Activated naive CD4-positive, alpha-beta T cell treated with anti-CD3 and anti-CD28 coated beads for 36 hours (primary cell): ENCODE measurements at regions not wholly inside any gene's neighbourhood (a gene's known extent, or its start where the extent isn't known, plus 50 kb on each side); places are given as distances from the start of the nearest gene placed in this dataset.
A peak's percentile ranks its signal among the peaks of the same experiment; 100 is the strongest.

ENCODE experiments used
- CTCF ChIA-PET: fragments of 350-600 bp; sonication (Branson Sonifier 250); formaldehyde crosslinking; loops from one replicate; lab custom pipeline; 2021; ENCODE audit warnings: antibody characterized with exemption; lab: Charles Lee
- DNase-seq: peaks from one replicate; pipeline ENCODE4 v3.0.0-alpha.2; 2020
- H3K27ac Mint-ChIP-seq: one replicate; pipeline ENCODE4 v1.8.0; 2021; ENCODE audit warnings: mild to moderate bottlenecking, mixed read lengths
- H3K27me3 Mint-ChIP-seq: one replicate; pipeline ENCODE4 v1.8.0; 2021; ENCODE audit warnings: low read depth, mixed read lengths
- H3K36me3 Mint-ChIP-seq: one replicate; pipeline ENCODE4 v1.8.0; 2021; ENCODE audit warnings: low read depth, mixed read lengths
- H3K4me1 Mint-ChIP-seq: one replicate; pipeline ENCODE4 v1.8.0; 2021; ENCODE audit warnings: low read depth, mixed read lengths
- H3K4me3 Mint-ChIP-seq: one replicate; pipeline ENCODE4 v1.8.0; 2021; ENCODE audit warnings: mild to moderate bottlenecking, moderate library complexity, mixed read lengths
- H3K9me3 Mint-ChIP-seq: one replicate; pipeline ENCODE4 v1.8.0; 2021; ENCODE audit warnings: mixed read lengths
- intact Hi-C: fragments of 100-400 bp; cut with micrococcal nuclease; formaldehyde crosslinking; loops from one replicate; pipeline ENCODE4 v1.15.1; 2023

GRCh38 chr4:128513664-128514484 is 226.3 kb upstream of the PGRMC2 start:
- Mint-ChIP-seq H3K27ac (peak overlapping the region; percentile 81), H3K27me3 (no peaks in the 10 kb centered on the region), H3K4me3 (peak overlapping the region; percentile 37), H3K36me3 (peaks cover 7% of the 10 kb centered on the region), H3K9me3 (peaks cover 3% of the 10 kb centered on the region), H3K4me1 (peaks cover 14% of the 10 kb centered on the region)
- DNase-seq = no peak
- intact Hi-C loops = loop anchor here (1.0 to 10.0 kb wide), 6 partner anchors 39 to 578 kb away; partner anchors contain the start of genes ABHD18, LARP1B, MFSD8 and PGRMC2
- CTCF ChIA-PET = interaction anchor here (0.7 to 1.9 kb wide), 2 partner anchors 10 to 60 kb away, joined by 3 to 8 read pairs; no protein-coding TSS in a partner anchor

- Mint-ChIP-seq H3K27ac (no peak overlapping the region), H3K36me3 (peaks cover 7% of the 10 kb centered on the region), H3K27me3 (no peaks in the 10 kb centered on the region), H3K9me3 (peaks cover 3% of the 10 kb centered on the region), H3K4me3 (no peak overlapping the region), H3K4me1 (peaks cover 14% of the 10 kb centered on the region)
- DNase-seq = no peak
- intact Hi-C loops = loop anchor here (5.0 to 10.0 kb wide), 3 partner anchors 448 to 579 kb away; partner anchors contain the start of genes ABHD18, LARP1B, MFSD8 and SCLT1
- CTCF ChIA-PET = no interaction called here
Observed at GRCh38 chr4:128512767-128513322, 225.2 kb upstream of the PGRMC2 start.

GRCh38 chr4:128512161-128512560 is 224.5 kb upstream of the PGRMC2 start:
- Mint-ChIP-seq H3K27ac (no peak overlapping the region), H3K36me3 (peaks cover 7% of the 10 kb centered on the region), H3K4me3 (no peak overlapping the region), H3K4me1 (peaks cover 14% of the 10 kb centered on the region), H3K27me3 (no peaks in the 10 kb centered on the region), H3K9me3 (peaks cover 3% of the 10 kb centered on the region)
- intact Hi-C loops = loop anchor here (5.0 to 10.0 kb wide), 3 partner anchors 447 to 580 kb away; partner anchors contain the start of genes ABHD18, LARP1B, MFSD8 and SCLT1
- CTCF ChIA-PET = no interaction called here
- DNase-seq = no peak

- peaks cover 7% of the 10 kb centered on the region for H3K36me3 Mint-ChIP-seq
- peaks cover 3% of the 10 kb centered on the region for H3K9me3 Mint-ChIP-seq
- no peaks in the 10 kb centered on the region for H3K27me3 Mint-ChIP-seq
- no peak overlapping the region for H3K27ac Mint-ChIP-seq
- DNase-seq = no peak
- no peak overlapping the region for H3K4me3 Mint-ChIP-seq
- peaks cover 14% of the 10 kb centered on the region for H3K4me1 Mint-ChIP-seq
- CTCF ChIA-PET = no interaction called here
- intact Hi-C loops = loop anchor here (5.0 to 10.0 kb wide), 3 partner anchors 446 to 581 kb away; partner anchors contain the start of genes ABHD18, LARP1B, MFSD8 and SCLT1
Observed at GRCh38 chr4:128510850-128511249, 223.2 kb upstream of the PGRMC2 start.

- Mint-ChIP-seq H3K36me3 (peaks cover 8% of the 10 kb centered on the region), H3K4me3 (no peak overlapping the region), H3K9me3 (peaks cover 6% of the 10 kb centered on the region), H3K27me3 (no peaks in the 10 kb centered on the region), H3K4me1 (no peaks in the 10 kb centered on the region), H3K27ac (no peak overlapping the region)
- CTCF ChIA-PET = interaction anchor here (1.0 kb wide), 1 partner anchor 14 kb away, joined by 3 read pairs; no protein-coding TSS in a partner anchor
- intact Hi-C loops = no loop called here
- DNase-seq = no peak
Observed at GRCh38 chr4:128502818-128503527, 215.4 kb upstream of the PGRMC2 start.

- no peaks in the 10 kb centered on the region for H3K27me3 Mint-ChIP-seq
- CTCF ChIA-PET = no interaction called here
- DNase-seq = no peak
- no peak overlapping the region for H3K4me3 Mint-ChIP-seq
- H3K4me1 Mint-ChIP-seq = no peaks in the 10 kb centered on the region
- H3K27ac Mint-ChIP-seq = no peak overlapping the region
- intact Hi-C loops = no loop called here
- H3K9me3 Mint-ChIP-seq = peaks cover 18% of the 10 kb centered on the region
- peaks cover 8% of the 10 kb centered on the region for H3K36me3 Mint-ChIP-seq
Observed at GRCh38 chr4:128501239-128501638, 213.6 kb upstream of the PGRMC2 start.

GRCh38 chr4:128488055-128488705 is 200.6 kb upstream of the PGRMC2 start:
- Mint-ChIP-seq H3K27ac (no peak overlapping the region), H3K36me3 (no peaks in the 10 kb centered on the region), H3K4me3 (no peak overlapping the region), H3K9me3 (peaks cover 2% of the 10 kb centered on the region), H3K4me1 (no peaks in the 10 kb centered on the region), H3K27me3 (no peaks in the 10 kb centered on the region)
- CTCF ChIA-PET = interaction anchor here (0.6 kb wide), 1 partner anchor 375 kb away, joined by 3 read pairs; no protein-coding TSS in a partner anchor
- intact Hi-C loops = no loop called here
- no peak for DNase-seq

- no peak overlapping the region for H3K4me3 Mint-ChIP-seq
- intact Hi-C loops = no loop called here
- no peaks in the 10 kb centered on the region for H3K36me3 Mint-ChIP-seq
- no peak for DNase-seq
- no peaks in the 10 kb centered on the region for H3K9me3 Mint-ChIP-seq
- no peaks in the 10 kb centered on the region for H3K4me1 Mint-ChIP-seq
- no peak overlapping the region for H3K27ac Mint-ChIP-seq
- H3K27me3 Mint-ChIP-seq = no peaks in the 10 kb centered on the region
- CTCF ChIA-PET = no interaction called here
Observed at GRCh38 chr4:128484896-128485295, 197.3 kb upstream of the PGRMC2 start.

- H3K36me3 Mint-ChIP-seq = no peaks in the 10 kb centered on the region
- no peak overlapping the region for H3K4me3 Mint-ChIP-seq
- DNase-seq = no peak
- no peaks in the 10 kb centered on the region for H3K4me1 Mint-ChIP-seq
- no peaks in the 10 kb centered on the region for H3K9me3 Mint-ChIP-seq
- H3K27ac Mint-ChIP-seq = no peak overlapping the region
- no peaks in the 10 kb centered on the region for H3K27me3 Mint-ChIP-seq
- CTCF ChIA-PET = no interaction called here
- intact Hi-C loops = no loop called here
Observed at GRCh38 chr4:128483816-128484215, 196.2 kb upstream of the PGRMC2 start.

GRCh38 chr4:128483041-128483440 is 195.4 kb upstream of the PGRMC2 start:
- Mint-ChIP-seq H3K36me3 (no peaks in the 10 kb centered on the region), H3K4me1 (no peaks in the 10 kb centered on the region), H3K27me3 (no peaks in the 10 kb centered on the region), H3K4me3 (no peak overlapping the region), H3K9me3 (no peaks in the 10 kb centered on the region), H3K27ac (no peak overlapping the region)
- intact Hi-C loops = no loop called here
- DNase-seq = no peak
- CTCF ChIA-PET = no interaction called here

- no peak overlapping the region for H3K4me3 Mint-ChIP-seq
- no peaks in the 10 kb centered on the region for H3K9me3 Mint-ChIP-seq
- H3K36me3 Mint-ChIP-seq = no peaks in the 10 kb centered on the region
- H3K27me3 Mint-ChIP-seq = no peaks in the 10 kb centered on the region
- CTCF ChIA-PET = no interaction called here
- no peak overlapping the region for H3K27ac Mint-ChIP-seq
- H3K4me1 Mint-ChIP-seq = no peaks in the 10 kb centered on the region
- DNase-seq = no peak
- intact Hi-C loops = no loop called here
Observed at GRCh38 chr4:128481752-128482480, 194.3 kb upstream of the PGRMC2 start.
